WTC11 (cell line): ENCODE measurements at regions not wholly inside any gene's neighbourhood (a gene's known extent, or its start where the extent isn't known, plus 50 kb on each side); places are given as distances from the start of the nearest gene placed in this dataset.

Experiments used
- ATAC-seq: fragments of 200-7000 bp; cut with Tn5 transposase; 2 replicates; pipeline ENCODE4 v1.10.0; 2021; ENCODE audit warnings: mild to moderate bottlenecking, moderate library complexity
- CTCF ChIA-PET: fragments of 300-600 bp; sonication (Branson Sonifier 250); formaldehyde crosslinking; loops from one replicate; lab custom pipeline; 2021; ENCODE audit warnings: antibody characterized with exemption; lab: Charles Lee
- POLR2A ChIA-PET: fragments of 350-600 bp; sonication (Branson Sonifier 250); formaldehyde crosslinking; loops from one replicate; lab custom pipeline; 2021; ENCODE audit warnings: antibody characterized with exemption; lab: Charles Lee
- DNase-seq: peaks from one replicate; pipeline ENCODE4 v3.0.0; 2021; ENCODE audit warnings: low spot score
- H3K27ac Mint-ChIP-seq: 2 replicates; pipeline ENCODE4 v1.8.0; 2021; ENCODE audit warnings: mixed read lengths
- H3K27me3 Mint-ChIP-seq: 2 replicates; pipeline ENCODE4 v1.8.0; 2021; ENCODE audit warnings: low read depth, mild to moderate bottlenecking, moderate library complexity, mixed read lengths
- H3K36me3 Mint-ChIP-seq: 2 replicates; pipeline ENCODE4 v1.8.0; 2021; ENCODE audit warnings: mixed read lengths
- H3K4me1 Mint-ChIP-seq: 2 replicates; pipeline ENCODE4 v1.8.0; 2022; ENCODE audit warnings: mixed read lengths
- H3K4me3 Mint-ChIP-seq: 2 replicates; pipeline ENCODE4 v1.8.0; 2021; ENCODE audit warnings: mild to moderate bottlenecking, moderate library complexity, mixed read lengths
- H3K9me3 Mint-ChIP-seq: 2 replicates; pipeline ENCODE4 v1.8.0; 2021; ENCODE audit warnings: mixed read lengths
- ATF1 ChIP-seq: sonication (generic); formaldehyde crosslinking; IDR thresholded peaks from 2 replicates; pipeline ENCODE4 v1.8.1; 2023; ENCODE audit warnings: mild to moderate bottlenecking, moderate library complexity, missing genetic modification reagents
- CBFB ChIP-seq: sonication (generic); formaldehyde crosslinking; IDR thresholded peaks from 2 replicates; pipeline ENCODE4 v1.8.1; 2022; ENCODE audit warnings: mild to moderate bottlenecking, low read depth, missing genetic modification reagents
- CREB1 ChIP-seq: sonication (generic); formaldehyde crosslinking; IDR thresholded peaks from 2 replicates; pipeline ENCODE4 v1.8.0; 2023; ENCODE audit warnings: mild to moderate bottlenecking, missing genetic modification reagents
- CREM ChIP-seq: sonication (generic); formaldehyde crosslinking; IDR thresholded peaks from 2 replicates; pipeline ENCODE4 v1.8.1; 2022; ENCODE audit warnings: mild to moderate bottlenecking, missing genetic modification reagents, moderate library complexity
- EMX1 ChIP-seq: fragments of 250-450 bp; sonication (Bioruptor Pico); IDR thresholded peaks from 2 replicates; pipeline ENCODE4 v1.8.0; 2021; ENCODE audit warnings: mild to moderate bottlenecking
- ESRRA ChIP-seq: sonication (generic); formaldehyde crosslinking; IDR thresholded peaks from 2 replicates; pipeline ENCODE4 v1.8.1; 2022; ENCODE audit warnings: mild to moderate bottlenecking, missing genetic modification reagents, borderline replicate concordance
- ETV6 ChIP-seq: sonication (generic); formaldehyde crosslinking; IDR thresholded peaks from 2 replicates; pipeline ENCODE4 v1.8.1; 2022; ENCODE audit warnings: mild to moderate bottlenecking, missing genetic modification reagents
- FOXJ3 ChIP-seq: sonication (generic); formaldehyde crosslinking; IDR thresholded peaks from 2 replicates; pipeline ENCODE4 v1.9.0; 2021; ENCODE audit warnings: missing genetic modification reagents, mild to moderate bottlenecking, borderline replicate concordance
- GTF2I ChIP-seq: fragments of 250-450 bp; sonication (Bioruptor Pico); conservative IDR thresholded peaks from 2 replicates; pipeline ENCODE4 v1.4.0; 2021; ENCODE audit warnings: mild to moderate bottlenecking
- JAZF1 ChIP-seq: fragments of 250-450 bp; sonication (Bioruptor Pico); IDR thresholded peaks from 2 replicates; pipeline ENCODE4 v1.9.0; 2021; ENCODE audit warnings: moderate library complexity, mild to moderate bottlenecking, inconsistent platforms
- JUN ChIP-seq: sonication (generic); formaldehyde crosslinking; IDR thresholded peaks from 2 replicates; pipeline ENCODE4 v1.8.0; 2023; ENCODE audit warnings: mild to moderate bottlenecking, missing genetic modification reagents
- NFE2L1 ChIP-seq: sonication (generic); formaldehyde crosslinking; IDR thresholded peaks from 2 replicates; pipeline ENCODE4 v1.8.1; 2023; ENCODE audit warnings: missing genetic modification reagents
- NR1H2 ChIP-seq: sonication (generic); formaldehyde crosslinking; IDR thresholded peaks from 2 replicates; pipeline ENCODE4 v1.9.0; 2021; ENCODE audit warnings: mild to moderate bottlenecking, moderate library complexity, missing genetic modification reagents
- RELA ChIP-seq: sonication (generic); formaldehyde crosslinking; IDR thresholded peaks from 2 replicates; pipeline ENCODE4 v1.8.1; 2022; ENCODE audit warnings: missing genetic modification reagents, mild to moderate bottlenecking, borderline replicate concordance
- SMAD4 ChIP-seq: sonication (generic); formaldehyde crosslinking; IDR thresholded peaks from 2 replicates; pipeline ENCODE4 v1.8.0; 2022; ENCODE audit warnings: mild to moderate bottlenecking, missing genetic modification reagents
- SP1 ChIP-seq: sonication (generic); formaldehyde crosslinking; conservative IDR thresholded peaks from 2 replicates; pipeline ENCODE4 v1.8.1; 2022; ENCODE audit warnings: missing genetic modification reagents
- TCF7 ChIP-seq: sonication (generic); formaldehyde crosslinking; IDR thresholded peaks from 2 replicates; pipeline ENCODE4 v1.8.0; 2022; ENCODE audit warnings: mild to moderate bottlenecking, low read depth, missing genetic modification reagents, moderate library complexity
- ZBTB21 ChIP-seq: sonication (generic); formaldehyde crosslinking; IDR thresholded peaks from 2 replicates; pipeline ENCODE4 v1.8.1; 2023; ENCODE audit warnings: mild to moderate bottlenecking, missing genetic modification reagents, borderline replicate concordance
- ZNF138 ChIP-seq: sonication (generic); formaldehyde crosslinking; conservative IDR thresholded peaks from 2 replicates; pipeline ENCODE4 v1.8.1; 2022; ENCODE audit warnings: mild to moderate bottlenecking, moderate library complexity, missing genetic modification reagents
- ZNF671 ChIP-seq: fragments of 250-450 bp; sonication (Bioruptor Pico); IDR thresholded peaks from 2 replicates; pipeline ENCODE4 v1.8.0; 2021; ENCODE audit warnings: mild to moderate bottlenecking
- TF ChIP-seq, protein P1 (sequence below): sonication (generic); formaldehyde crosslinking; IDR thresholded peaks from 2 replicates; pipeline ENCODE4 v1.8.1; 2022; ENCODE audit warnings: low read depth, missing genetic modification reagents, borderline replicate concordance
- TF ChIP-seq, protein P2 (sequence below): sonication (generic); formaldehyde crosslinking; IDR thresholded peaks from 2 replicates; pipeline ENCODE4 v1.8.1; 2023; ENCODE audit warnings: mild to moderate bottlenecking, missing genetic modification reagents
- TF ChIP-seq, protein P3 (sequence below): sonication (generic); formaldehyde crosslinking; IDR thresholded peaks from 2 replicates; pipeline ENCODE4 v1.8.0; 2022; ENCODE audit warnings: mild to moderate bottlenecking, missing genetic modification reagents
- TF ChIP-seq, protein P4 (sequence below): sonication (generic); formaldehyde crosslinking; IDR thresholded peaks from 2 replicates; pipeline ENCODE4 v1.8.0; 2022; ENCODE audit warnings: mild to moderate bottlenecking, missing genetic modification reagents

DNA sequence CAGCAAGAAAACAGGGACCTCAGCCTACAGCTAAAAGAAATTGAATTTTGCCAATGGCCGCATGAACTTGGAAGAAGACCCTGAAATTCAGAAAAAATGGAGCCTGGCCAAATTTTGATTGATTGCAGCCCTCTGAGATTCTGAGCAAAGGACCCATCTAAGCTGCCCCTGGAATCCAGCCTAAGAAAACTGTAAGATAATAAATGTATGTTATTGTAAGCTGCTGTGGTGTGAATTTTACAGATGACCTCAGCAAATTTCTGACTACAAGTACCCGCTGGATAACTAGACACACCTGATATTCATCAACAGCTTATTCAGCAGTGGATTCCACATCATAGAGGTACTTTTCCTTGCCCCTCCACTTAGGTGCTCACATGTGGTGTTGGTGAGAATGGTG lies 119.5 kb upstream of the EPHA5 start:
- POLR2A ChIA-PET: no interaction called here
- Mint-ChIP-seq H3K4me3 (no peak overlapping the region), H3K27me3 (no peaks in the 10 kb centered on the region), H3K4me1 (peaks cover 13% of the 10 kb centered on the region), H3K27ac (no peak overlapping the region), H3K36me3 (no peaks in the 10 kb centered on the region), H3K9me3 (no peaks in the 10 kb centered on the region)
- ATAC-seq (no peak), DNase-seq (no peak)
- TF ChIP-seq CREB1 (CRISPR knock-in tag) (no peak), ATF1 (no peak), FOXJ3 (CRISPR knock-in tag) (no peak), ZNF671 (CRISPR knock-in tag) (no peak), SP1 (CRISPR knock-in tag) (no peak), RELA (no peak), ZBTB21 (CRISPR knock-in tag) (no peak), NFE2L1 (CRISPR knock-in tag) (no peak), NR1H2 (CRISPR knock-in tag) (no peak), GTF2I (CRISPR knock-in tag) (no peak), JUN (CRISPR knock-in tag) (no peak), ESRRA (no peak), TCF7 (CRISPR knock-in tag) (no peak), SMAD4 (no peak), EMX1 (no peak), JAZF1 (CRISPR knock-in tag) (no peak), ZNF138 (CRISPR knock-in tag) (no peak), CREM (CRISPR knock-in tag) (no peak)
- TF ChIP-seq, protein P1, sequence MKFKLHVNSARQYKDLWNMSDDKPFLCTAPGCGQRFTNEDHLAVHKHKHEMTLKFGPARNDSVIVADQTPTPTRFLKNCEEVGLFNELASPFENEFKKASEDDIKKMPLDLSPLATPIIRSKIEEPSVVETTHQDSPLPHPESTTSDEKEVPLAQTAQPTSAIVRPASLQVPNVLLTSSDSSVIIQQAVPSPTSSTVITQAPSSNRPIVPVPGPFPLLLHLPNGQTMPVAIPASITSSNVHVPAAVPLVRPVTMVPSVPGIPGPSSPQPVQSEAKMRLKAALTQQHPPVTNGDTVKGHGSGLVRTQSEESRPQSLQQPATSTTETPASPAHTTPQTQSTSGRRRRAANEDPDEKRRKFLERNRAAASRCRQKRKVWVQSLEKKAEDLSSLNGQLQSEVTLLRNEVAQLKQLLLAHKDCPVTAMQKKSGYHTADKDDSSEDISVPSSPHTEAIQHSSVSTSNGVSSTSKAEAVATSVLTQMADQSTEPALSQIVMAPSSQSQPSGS (CRISPR knock-in tag): no peak
- TF ChIP-seq, protein P2, sequence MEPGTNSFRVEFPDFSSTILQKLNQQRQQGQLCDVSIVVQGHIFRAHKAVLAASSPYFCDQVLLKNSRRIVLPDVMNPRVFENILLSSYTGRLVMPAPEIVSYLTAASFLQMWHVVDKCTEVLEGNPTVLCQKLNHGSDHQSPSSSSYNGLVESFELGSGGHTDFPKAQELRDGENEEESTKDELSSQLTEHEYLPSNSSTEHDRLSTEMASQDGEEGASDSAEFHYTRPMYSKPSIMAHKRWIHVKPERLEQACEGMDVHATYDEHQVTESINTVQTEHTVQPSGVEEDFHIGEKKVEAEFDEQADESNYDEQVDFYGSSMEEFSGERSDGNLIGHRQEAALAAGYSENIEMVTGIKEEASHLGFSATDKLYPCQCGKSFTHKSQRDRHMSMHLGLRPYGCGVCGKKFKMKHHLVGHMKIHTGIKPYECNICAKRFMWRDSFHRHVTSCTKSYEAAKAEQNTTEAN (CRISPR knock-in tag): no peak
- CTCF ChIA-PET: no interaction called here

DNA sequence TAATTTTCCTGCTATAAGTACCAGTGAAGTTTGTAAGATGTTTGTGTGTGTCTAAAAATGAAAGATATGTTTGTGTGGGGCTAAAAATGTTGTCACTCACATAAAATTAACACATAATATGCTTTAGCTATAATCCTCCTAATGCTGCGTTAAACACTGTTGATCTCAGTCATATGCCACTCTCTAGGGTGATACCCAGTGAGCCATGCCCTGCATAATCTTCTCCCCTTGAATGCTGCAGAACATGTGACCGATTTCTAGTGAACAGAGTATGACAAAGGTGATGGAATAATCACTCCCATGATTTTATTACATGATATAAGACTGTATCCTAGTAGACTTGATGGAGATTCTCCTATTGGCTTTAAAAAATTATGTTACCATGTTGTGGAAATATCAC lies 119.1 kb upstream of the EPHA5 start:
- H3K36me3 Mint-ChIP-seq: no peaks in the 10 kb centered on the region
- H3K4me1 Mint-ChIP-seq: peaks cover 13% of the 10 kb centered on the region
- H3K27me3 Mint-ChIP-seq: no peaks in the 10 kb centered on the region
- no peak for TF ChIP-seq ZNF671 (CRISPR knock-in tag)
- CTCF ChIA-PET: no interaction called here
- ATAC-seq: no peak
- H3K4me3 Mint-ChIP-seq: no peak overlapping the region
- H3K27ac Mint-ChIP-seq: no peak overlapping the region
- POLR2A ChIA-PET: no interaction called here
- no peak for DNase-seq
- H3K9me3 Mint-ChIP-seq: no peaks in the 10 kb centered on the region

DNA sequence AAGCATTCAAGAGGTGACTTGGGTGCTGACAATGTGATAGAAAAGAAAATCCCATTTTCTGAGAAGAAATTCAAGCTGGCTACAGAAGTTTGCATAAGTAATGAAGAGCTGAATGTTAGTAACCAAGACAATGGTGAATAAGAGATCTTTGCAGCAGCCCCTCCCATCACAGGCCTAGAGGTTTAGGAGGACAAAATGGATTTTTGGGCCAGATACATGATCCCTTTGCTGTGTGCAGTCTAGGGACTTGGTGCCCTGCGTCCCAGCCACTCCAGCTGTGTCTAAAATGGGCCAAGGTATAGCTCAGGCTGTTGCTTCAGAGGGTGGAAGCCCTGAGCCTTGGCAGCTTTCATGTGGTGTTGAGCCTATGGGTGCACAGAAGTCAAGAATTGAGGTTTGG lies 107.0 kb upstream of the EPHA5 start:
- DNase-seq: no peak
- Mint-ChIP-seq H3K27me3 (peaks cover 6% of the 10 kb centered on the region; the same call in 1 of the 2 replicates), H3K4me1 (no peaks in the 10 kb centered on the region), H3K9me3 (peaks cover 49% of the 10 kb centered on the region), H3K36me3 (peaks cover 39% of the 10 kb centered on the region), H3K27ac (no peak overlapping the region), H3K4me3 (no peak overlapping the region)
- POLR2A ChIA-PET: no interaction called here
- CTCF ChIA-PET: no interaction called here
- no peak for ATAC-seq
- TF ChIP-seq CBFB (CRISPR knock-in tag) (no peak), ETV6 (CRISPR knock-in tag) (no peak)
- TF ChIP-seq, protein P3, sequence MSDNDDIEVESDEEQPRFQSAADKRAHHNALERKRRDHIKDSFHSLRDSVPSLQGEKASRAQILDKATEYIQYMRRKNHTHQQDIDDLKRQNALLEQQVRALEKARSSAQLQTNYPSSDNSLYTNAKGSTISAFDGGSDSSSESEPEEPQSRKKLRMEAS: no peak
- TF ChIP-seq, protein P4, sequence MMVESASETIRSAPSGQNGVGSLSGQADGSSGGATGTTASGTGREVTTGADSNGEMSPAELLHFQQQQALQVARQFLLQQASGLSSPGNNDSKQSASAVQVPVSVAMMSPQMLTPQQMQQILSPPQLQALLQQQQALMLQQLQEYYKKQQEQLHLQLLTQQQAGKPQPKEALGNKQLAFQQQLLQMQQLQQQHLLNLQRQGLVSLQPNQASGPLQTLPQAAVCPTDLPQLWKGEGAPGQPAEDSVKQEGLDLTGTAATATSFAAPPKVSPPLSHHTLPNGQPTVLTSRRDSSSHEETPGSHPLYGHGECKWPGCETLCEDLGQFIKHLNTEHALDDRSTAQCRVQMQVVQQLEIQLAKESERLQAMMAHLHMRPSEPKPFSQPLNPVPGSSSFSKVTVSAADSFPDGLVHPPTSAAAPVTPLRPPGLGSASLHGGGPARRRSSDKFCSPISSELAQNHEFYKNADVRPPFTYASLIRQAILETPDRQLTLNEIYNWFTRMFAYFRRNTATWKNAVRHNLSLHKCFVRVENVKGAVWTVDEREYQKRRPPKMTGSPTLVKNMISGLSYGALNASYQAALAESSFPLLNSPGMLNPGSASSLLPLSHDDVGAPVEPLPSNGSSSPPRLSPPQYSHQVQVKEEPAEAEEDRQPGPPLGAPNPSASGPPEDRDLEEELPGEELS: no peak
